ENCODE measurements at regions not wholly inside any gene's neighbourhood (a gene's known extent, or its start where the extent isn't known, plus 50 kb on each side); places are given as distances from the start of the nearest gene placed in this dataset.

GRCh38 chr5:152465140-152465539 is 60.1 kb upstream of the NMUR2 start:
- no peak overlapping the region for H3K4me3 ChIP-seq (replicated peaks in 1 of 2; ENCODE audit: low read depth in 1 of 2, low read length in 2 of 2)
- DNase-seq (ENCODE audit: low read depth, low spot score) (no peak), ATAC-seq (no peak)
- H3K9ac ChIP-seq (ENCODE audit: low read length) = no peak overlapping the region
- H4K20me1 ChIP-seq (ENCODE audit: insufficient read depth) = no peaks in the 10 kb centered on the region
- H2AFZ ChIP-seq (ENCODE audit: low read depth, low read length, poor library complexity, severe bottlenecking) = no peak overlapping the region
- H3K27me3 ChIP-seq (ENCODE audit: insufficient read depth, low read length) = no peaks in the 10 kb centered on the region
- H3K9me2 ChIP-seq (ENCODE audit: insufficient read depth) = no peaks in the 10 kb centered on the region
- no peak overlapping the region for H3K4me2 ChIP-seq (ENCODE audit: low read length)
- RAD21 ChIA-PET (ENCODE audit: low non-redundant PET in 1 of 2, low total read pairs in 2 of 2, uncharacterized antibody in 2 of 2, unreplicated experiment in 2 of 2) = no interaction called here
- H3K36me3 ChIP-seq (ENCODE audit: control insufficient read depth in 1 of 2, insufficient read depth in 2 of 2, low read length in 2 of 2) = no peaks in the 10 kb centered on the region
- no peak overlapping the region for H3K27ac ChIP-seq (ENCODE audit: low read depth, low read length)
- POLR2A ChIA-PET = no interaction called here
- BruUV-seq (replicated peaks) = no TSS peak
- intact Hi-C loops (cut with micrococcal nuclease) = no loop called here
- H3K79me2 ChIP-seq (ENCODE audit: insufficient read depth, low read length) = no peaks in the 10 kb centered on the region
- CTCF ChIA-PET = no interaction called here
- TF ChIP-seq YY1 (IDR thresholded peaks at IDR 0.05; ENCODE audit: extremely low read depth, insufficient replicate concordance, low read depth, low read length) (no peak), ELF1 (IDR thresholded peaks at IDR 0.05; ENCODE audit: borderline replicate concordance, low read depth) (no peak), ZFX (IDR thresholded peaks at IDR 0.05) (no peak), EZH2phosphoT487 (IDR thresholded peaks at IDR 0.05; ENCODE audit: borderline replicate concordance) (no peak), REST (IDR thresholded peaks at IDR 0.05; ENCODE audit: low read depth) (no peak), SIN3A (IDR thresholded peaks at IDR 0.05; ENCODE audit: low read depth) (no peak), SP1 (IDR thresholded peaks at IDR 0.05; ENCODE audit: low read depth) (no peak), JUND (IDR thresholded peaks at IDR 0.05) (no peak), RAD21 (IDR thresholded peaks at IDR 0.05; ENCODE audit: low read depth) (no peak), ZNF274 (IDR thresholded peaks at IDR 0.05; ENCODE audit: low read depth, low read length) (no peak), ZBTB33 (IDR thresholded peaks at IDR 0.05; ENCODE audit: extremely low read depth, insufficient replicate concordance, low read length) (no peak), ATF3 (IDR thresholded peaks at IDR 0.05) (no peak), TCF7L2 (IDR thresholded peaks at IDR 0.05; ENCODE audit: borderline replicate concordance, extremely low read depth, insufficient read depth, insufficient read length) (no peak)
- TF ChIP-seq, protein P1, sequence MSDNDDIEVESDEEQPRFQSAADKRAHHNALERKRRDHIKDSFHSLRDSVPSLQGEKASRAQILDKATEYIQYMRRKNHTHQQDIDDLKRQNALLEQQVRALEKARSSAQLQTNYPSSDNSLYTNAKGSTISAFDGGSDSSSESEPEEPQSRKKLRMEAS (IDR thresholded peaks at IDR 0.05) = no peak
- no peaks in the 10 kb centered on the region for H3K9me3 ChIP-seq (ENCODE audit: control insufficient read depth in 1 of 2, insufficient read depth in 1 of 2, low read depth in 1 of 2, low read length in 2 of 2)
- no peaks in the 10 kb centered on the region for H3K4me1 ChIP-seq (ENCODE audit: control insufficient read depth in 1 of 2, insufficient read depth in 2 of 2, low read length in 2 of 2)
